Naive thymus-derived CD4-positive, alpha-beta T cell (primary cell): ENCODE measurements at regions not wholly inside any gene's neighbourhood (a gene's known extent, or its start where the extent isn't known, plus 50 kb on each side); places are given as distances from the start of the nearest gene placed in this dataset.

Experiments used
- ATAC-seq: fragments of 150-1000 bp; cut with Tn5 transposase; 2 replicates; pipeline ENCODE4 v1.10.0; 2021; ENCODE audit warnings: mild to moderate bottlenecking, moderate library complexity
- CTCF ChIA-PET: fragments of 350-600 bp; sonication (Branson Sonifier 250); formaldehyde crosslinking; loops from one replicate; lab custom pipeline; 2021; ENCODE audit warnings: antibody characterized with exemption; lab: Charles Lee
- POLR2A ChIA-PET: fragments of 350-600 bp; sonication (Branson Sonifier 250); formaldehyde crosslinking; loops from one replicate; lab custom pipeline; 2021; ENCODE audit warnings: antibody characterized with exemption, inconsistent platforms; lab: Charles Lee
- DNase-seq, 9 donors: peaks; one replicate each; pipeline versions ENCODE4 v3.0.0 to v3.0.0-alpha.2; 2020 to 2022; ENCODE audit warnings: mixed read lengths in 1 of 9
- H3K27ac ChIP-seq: one replicate; pipeline ENCODE4 v1.7.0; 2013; ENCODE audit warnings: mild to moderate bottlenecking, low read depth, low read length, moderate library complexity
- H3K27me3 ChIP-seq, 2 donors: one replicate each; pipeline ENCODE4 v1.7.0; 2013; ENCODE audit warnings: low read length in 2 of 2, mild to moderate bottlenecking in 2 of 2, moderate library complexity in 2 of 2; ENCODE audit not compliant: control insufficient read depth in 2 of 2, insufficient read depth in 2 of 2
- H3K36me3 ChIP-seq, 3 experiments: 1 replicate in 2 of 3; 2 replicates in 1 of 3; pipeline ENCODE4 v1.7.0; 2013; ENCODE audit warnings: low read length in 3 of 3, mild to moderate bottlenecking in 3 of 3, moderate library complexity in 1 of 3; ENCODE audit not compliant: insufficient read depth in 3 of 3, control insufficient read depth in 2 of 3
- H3K4me1 ChIP-seq, 2 donors: one replicate each; pipeline ENCODE4 v1.7.0; 2013; ENCODE audit warnings: low read length in 2 of 2, mild to moderate bottlenecking in 2 of 2, moderate library complexity in 1 of 2; ENCODE audit not compliant: control insufficient read depth in 2 of 2, insufficient read depth in 2 of 2
- H3K4me3 ChIP-seq: 2 replicates; pipeline ENCODE4 v1.7.0; 2013; ENCODE audit warnings: mild to moderate bottlenecking, low read length
- H3K9me3 ChIP-seq, 3 experiments: 1 replicate in 2 of 3; 2 replicates in 1 of 3; pipeline ENCODE4 v1.7.0; 2013; ENCODE audit warnings: low read length in 3 of 3; ENCODE audit not compliant: control insufficient read depth in 2 of 3
- H3K27ac Mint-ChIP-seq, 9 donors: one replicate each; pipeline ENCODE4 v1.8.0; 2020 to 2022; ENCODE audit warnings: mixed read lengths in 9 of 9, mild to moderate bottlenecking in 8 of 9, moderate library complexity in 5 of 9, inconsistent platforms in 2 of 9
- H3K27me3 Mint-ChIP-seq, 5 donors: one replicate each; pipeline ENCODE4 v1.8.0; 2021 to 2022; ENCODE audit warnings: mixed read lengths in 5 of 5, mild to moderate bottlenecking in 1 of 5
- H3K36me3 Mint-ChIP-seq, 5 donors: one replicate each; pipeline ENCODE4 v1.8.0; 2020 to 2022; ENCODE audit warnings: mixed read lengths in 5 of 5, mild to moderate bottlenecking in 3 of 5, inconsistent platforms in 1 of 5
- H3K4me1 Mint-ChIP-seq, 7 donors: one replicate each; pipeline ENCODE4 v1.8.0; 2020 to 2022; ENCODE audit warnings: mixed read lengths in 7 of 7, mild to moderate bottlenecking in 3 of 7, inconsistent platforms in 1 of 7
- H3K4me3 Mint-ChIP-seq, 10 donors: one replicate each; pipeline ENCODE4 v1.8.0; 2020 to 2022; ENCODE audit warnings: mild to moderate bottlenecking in 10 of 10, mixed read lengths in 10 of 10, moderate library complexity in 6 of 10, inconsistent platforms in 2 of 10
- H3K9me3 Mint-ChIP-seq, 11 donors: one replicate each; pipeline ENCODE4 v1.8.0; 2020 to 2022; ENCODE audit warnings: mixed read lengths in 11 of 11, mild to moderate bottlenecking in 4 of 11, inconsistent platforms in 1 of 11, moderate library complexity in 1 of 11
- intact Hi-C, 2 donors: fragments of 100-400 bp; cut with micrococcal nuclease; formaldehyde crosslinking; loops; one replicate each; pipeline ENCODE4 v1.15.1; 2023

DNA sequence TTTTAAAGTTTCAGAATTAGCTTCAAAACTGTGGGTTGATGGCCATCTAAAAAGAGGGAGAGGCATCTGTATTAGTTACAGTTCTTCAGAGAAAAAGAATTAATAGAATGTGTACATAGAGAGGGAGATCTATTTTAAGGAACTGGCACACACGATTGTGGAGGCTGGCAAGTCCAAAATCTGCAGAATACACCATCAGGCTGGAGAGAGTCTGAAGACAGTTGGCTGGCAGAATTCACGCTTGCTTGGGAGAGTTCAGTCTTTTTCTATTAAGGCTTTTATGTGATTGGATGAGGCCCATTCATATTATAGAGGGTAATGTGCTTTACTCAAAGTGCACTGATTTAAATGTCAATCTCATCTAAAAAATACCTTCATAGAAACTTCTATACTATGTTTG lies 135.1 kb upstream of the SORCS1 start:
- H3K4me3 Mint-ChIP-seq: no peak overlapping the region
- CTCF ChIA-PET: no interaction called here
- ATAC-seq (no peak), DNase-seq (no peak)
- H3K9me3 Mint-ChIP-seq: peaks cover 0 to 26% (median 8%) of the 10 kb centered on the region in 11 donors
- intact Hi-C loops: no loop called here
- Histone ChIP-seq H3K27ac (no peak overlapping the region), H3K4me3 (no peak overlapping the region), H3K36me3 (no peaks in the 10 kb centered on the region), H3K4me1 (no peaks in the 10 kb centered on the region), H3K9me3 (peaks cover 0 to 4% (median 0%) of the 10 kb centered on the region in 3 experiments), H3K27me3 (no peaks in the 10 kb centered on the region)
- H3K27me3 Mint-ChIP-seq: no peaks in the 10 kb centered on the region
- H3K4me1 Mint-ChIP-seq: no peaks in the 10 kb centered on the region
- H3K27ac Mint-ChIP-seq: no peak overlapping the region
- POLR2A ChIA-PET: no interaction called here
- no peaks in the 10 kb centered on the region for H3K36me3 Mint-ChIP-seq

DNA sequence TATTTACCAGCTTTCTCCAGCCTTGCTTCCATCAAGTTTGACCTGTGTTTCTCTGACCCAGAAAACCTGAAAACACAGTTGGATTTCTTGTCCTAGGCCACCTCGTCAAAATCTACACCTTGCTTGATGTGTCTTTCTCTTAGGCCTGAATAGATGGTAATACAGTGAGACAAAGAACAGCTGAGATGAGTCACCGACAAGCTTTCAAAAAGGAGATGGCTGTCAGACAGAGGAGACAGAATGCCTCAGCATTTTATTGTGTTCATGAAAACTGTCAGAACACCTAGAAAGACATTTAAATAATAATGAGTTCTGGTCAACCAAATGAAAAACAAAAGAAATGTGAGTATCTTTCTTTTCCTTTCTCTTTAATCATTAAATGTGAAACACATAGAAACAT lies 119.7 kb upstream of the SORCS1 start:
- Mint-ChIP-seq H3K4me1 (no peaks in the 10 kb centered on the region), H3K9me3 (peaks cover 0 to 36% (median 10%) of the 10 kb centered on the region in 11 donors), H3K4me3 (no peak overlapping the region), H3K36me3 (no peaks in the 10 kb centered on the region), H3K27me3 (no peaks in the 10 kb centered on the region), H3K27ac (no peak overlapping the region)
- H3K27ac ChIP-seq: no peak overlapping the region
- POLR2A ChIA-PET: no interaction called here
- no peak for ATAC-seq
- no peaks in the 10 kb centered on the region for H3K9me3 ChIP-seq
- DNase-seq: no peak
- intact Hi-C loops: no loop called here
- H3K36me3 ChIP-seq: no peaks in the 10 kb centered on the region
- CTCF ChIA-PET: no interaction called here
- no peaks in the 10 kb centered on the region for H3K4me1 ChIP-seq
- no peaks in the 10 kb centered on the region for H3K27me3 ChIP-seq
- H3K4me3 ChIP-seq: no peak overlapping the region

DNA sequence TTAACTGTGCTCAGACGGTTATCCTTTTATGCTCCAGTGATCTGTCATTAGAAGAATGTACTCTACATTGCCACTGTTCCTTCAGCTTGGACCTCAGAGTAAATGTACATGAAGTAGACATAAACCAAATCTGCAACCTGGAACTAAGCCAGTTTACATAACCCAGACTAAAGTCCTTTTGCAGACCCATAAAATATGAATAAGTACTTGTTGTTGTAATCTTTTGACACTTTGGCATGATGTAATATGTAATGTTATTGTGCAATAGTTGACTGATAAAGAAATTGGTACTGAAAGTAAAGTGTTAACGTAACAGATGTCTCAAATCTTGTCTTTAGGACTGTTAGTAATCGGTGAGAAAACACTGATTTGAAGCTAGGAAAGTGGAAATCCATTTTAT lies 115.8 kb upstream of the SORCS1 start:
- Mint-ChIP-seq H3K9me3 (peaks cover 0 to 33% (median 8%) of the 10 kb centered on the region in 11 donors), H3K27ac (no peak overlapping the region), H3K36me3 (no peaks in the 10 kb centered on the region), H3K4me1 (no peaks in the 10 kb centered on the region), H3K27me3 (no peaks in the 10 kb centered on the region), H3K4me3 (no peak overlapping the region)
- DNase-seq (no peak), ATAC-seq (no peak)
- Histone ChIP-seq H3K36me3 (no peaks in the 10 kb centered on the region), H3K9me3 (no peaks in the 10 kb centered on the region), H3K27ac (no peak overlapping the region), H3K27me3 (no peaks in the 10 kb centered on the region), H3K4me3 (no peak overlapping the region), H3K4me1 (no peaks in the 10 kb centered on the region)
- CTCF ChIA-PET: no interaction called here
- intact Hi-C loops: no loop called here
- POLR2A ChIA-PET: no interaction called here

DNA sequence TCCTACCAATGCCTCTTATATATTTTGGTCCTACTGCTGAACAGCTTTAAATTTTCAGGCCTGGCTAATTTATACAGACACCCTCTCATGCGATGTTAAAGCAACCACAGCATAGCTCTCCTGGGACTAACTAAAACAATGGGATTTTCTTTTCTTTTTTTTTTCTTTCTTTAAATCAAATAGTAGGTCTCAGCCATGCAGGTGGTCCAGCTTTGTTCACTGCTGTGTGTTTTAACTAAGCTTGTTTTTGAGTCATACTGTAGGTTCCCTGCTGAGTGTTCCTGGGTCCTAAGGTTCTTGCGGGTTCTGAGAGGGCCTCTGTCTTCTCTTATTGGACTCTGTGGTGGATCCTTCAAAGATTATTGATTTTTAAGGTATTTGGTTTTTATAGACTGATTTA lies 113.1 kb upstream of the SORCS1 start:
- Histone ChIP-seq H3K27ac (no peak overlapping the region), H3K9me3 (no peaks in the 10 kb centered on the region), H3K36me3 (no peaks in the 10 kb centered on the region), H3K4me1 (no peaks in the 10 kb centered on the region), H3K27me3 (no peaks in the 10 kb centered on the region), H3K4me3 (no peak overlapping the region)
- ChIA-PET CTCF (no interaction called here), POLR2A (no interaction called here)
- ATAC-seq (no peak), DNase-seq (no peak)
- no peaks in the 10 kb centered on the region for H3K4me1 Mint-ChIP-seq
- H3K4me3 Mint-ChIP-seq: no peak overlapping the region
- H3K27me3 Mint-ChIP-seq: no peaks in the 10 kb centered on the region
- intact Hi-C loops: no loop called here
- H3K9me3 Mint-ChIP-seq: peaks cover 0 to 31% (median 10%) of the 10 kb centered on the region in 11 donors
- H3K27ac Mint-ChIP-seq: no peak overlapping the region
- no peaks in the 10 kb centered on the region for H3K36me3 Mint-ChIP-seq

DNA sequence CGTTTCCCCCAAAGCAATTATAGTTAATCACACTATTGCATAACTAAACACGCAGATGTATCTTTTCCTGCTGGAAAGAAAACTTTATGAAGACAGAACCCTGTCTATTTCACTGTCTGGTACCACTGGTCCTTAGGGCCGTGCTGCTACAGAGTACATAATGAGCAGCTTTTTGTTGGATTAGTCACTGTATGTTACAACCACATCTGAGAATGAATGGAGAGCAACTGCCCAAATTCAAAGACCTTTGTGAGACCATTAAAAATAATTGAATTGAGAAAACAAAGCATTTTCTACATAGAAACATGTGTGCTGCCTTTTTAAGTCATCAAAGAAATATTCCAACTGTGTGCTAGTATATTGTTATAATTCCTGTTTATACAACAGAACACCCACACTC lies 111.3 kb upstream of the SORCS1 start:
- no peaks in the 10 kb centered on the region for H3K4me1 Mint-ChIP-seq
- Histone ChIP-seq H3K36me3 (no peaks in the 10 kb centered on the region), H3K4me1 (no peaks in the 10 kb centered on the region), H3K27me3 (no peaks in the 10 kb centered on the region), H3K27ac (no peak overlapping the region), H3K9me3 (no peaks in the 10 kb centered on the region), H3K4me3 (no peak overlapping the region)
- no peaks in the 10 kb centered on the region for H3K27me3 Mint-ChIP-seq
- no peaks in the 10 kb centered on the region for H3K36me3 Mint-ChIP-seq
- no peak for ATAC-seq
- DNase-seq: no peak
- no peak overlapping the region for H3K4me3 Mint-ChIP-seq
- no peak overlapping the region for H3K27ac Mint-ChIP-seq
- intact Hi-C loops: no loop called here
- ChIA-PET POLR2A (no interaction called here), CTCF (no interaction called here)
- H3K9me3 Mint-ChIP-seq: peaks cover 0 to 18% (median 4%) of the 10 kb centered on the region in 11 donors

DNA sequence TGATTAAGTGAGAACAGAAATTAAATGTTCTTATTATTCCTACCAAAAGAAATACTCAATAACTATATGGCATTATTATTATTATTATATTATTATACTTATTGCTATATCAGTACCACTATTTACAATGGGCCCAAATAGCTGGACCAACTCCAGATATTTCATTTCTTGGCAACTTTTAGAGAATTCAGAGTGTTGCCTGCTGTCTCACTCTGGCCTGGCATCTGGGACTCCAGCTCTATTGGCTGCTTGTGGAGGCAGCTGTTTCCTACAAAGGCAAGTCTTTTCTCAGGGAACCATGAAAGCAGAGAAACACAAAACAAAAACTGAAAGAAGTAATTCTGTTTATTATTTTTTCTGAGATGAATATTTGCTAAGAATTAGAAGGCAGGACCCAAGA lies 105.1 kb upstream of the SORCS1 start:
- Histone ChIP-seq H3K36me3 (no peaks in the 10 kb centered on the region), H3K4me1 (no peaks in the 10 kb centered on the region), H3K4me3 (no peak overlapping the region), H3K27ac (no peak overlapping the region), H3K9me3 (no peaks in the 10 kb centered on the region), H3K27me3 (no peaks in the 10 kb centered on the region)
- ChIA-PET POLR2A (no interaction called here), CTCF (no interaction called here)
- H3K4me3 Mint-ChIP-seq: no peak overlapping the region
- no peaks in the 10 kb centered on the region for H3K27me3 Mint-ChIP-seq
- ATAC-seq (no peak), DNase-seq (no peak)
- peaks cover 4 to 41% (median 10%) of the 10 kb centered on the region in 11 donors for H3K9me3 Mint-ChIP-seq
- H3K36me3 Mint-ChIP-seq: peaks cover 0 to 8% (median 0%) of the 10 kb centered on the region in 5 donors
- H3K4me1 Mint-ChIP-seq: no peaks in the 10 kb centered on the region
- intact Hi-C loops: no loop called here
- no peak overlapping the region for H3K27ac Mint-ChIP-seq

DNA sequence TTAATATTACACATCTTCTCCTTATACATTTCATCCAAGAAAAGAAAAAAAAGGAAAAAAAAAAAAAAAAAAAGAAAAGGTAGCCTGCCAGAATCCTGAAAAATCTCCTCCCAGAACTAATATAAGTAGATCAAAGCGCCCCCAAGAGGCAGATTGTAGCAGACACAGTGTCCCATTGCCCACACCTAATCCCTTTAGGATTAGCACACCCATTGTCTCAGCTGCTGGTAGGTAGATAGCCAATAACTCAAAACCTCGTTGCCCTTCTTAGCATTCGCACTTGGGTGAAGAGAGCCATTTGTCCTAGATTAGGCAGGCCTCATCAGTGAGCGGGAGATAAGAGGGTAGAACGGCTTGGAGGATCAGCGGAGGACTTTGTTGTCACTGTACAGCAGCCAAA lies 100.2 kb upstream of the SORCS1 start:
- DNase-seq (no peak), ATAC-seq (no peak)
- Histone ChIP-seq H3K36me3 (no peaks in the 10 kb centered on the region), H3K27ac (no peak overlapping the region), H3K9me3 (no peaks in the 10 kb centered on the region), H3K4me1 (no peaks in the 10 kb centered on the region), H3K4me3 (no peak overlapping the region), H3K27me3 (no peaks in the 10 kb centered on the region)
- peaks cover 2 to 30% (median 6%) of the 10 kb centered on the region in 11 donors for H3K9me3 Mint-ChIP-seq
- H3K27me3 Mint-ChIP-seq: no peaks in the 10 kb centered on the region
- ChIA-PET POLR2A (no interaction called here), CTCF (no interaction called here)
- H3K4me1 Mint-ChIP-seq: no peaks in the 10 kb centered on the region
- H3K36me3 Mint-ChIP-seq: peaks cover 0 to 8% (median 0%) of the 10 kb centered on the region in 5 donors
- intact Hi-C loops: no loop called here
- no peak overlapping the region for H3K27ac Mint-ChIP-seq
- no peak overlapping the region for H3K4me3 Mint-ChIP-seq
